GM10847 (cell line): ENCODE measurements at regions not wholly inside any gene's neighbourhood (a gene's known extent, or its start where the extent isn't known, plus 50 kb on each side); places are given as distances from the start of the nearest gene placed in this dataset.

ENCODE experiments used
- POLR2A ChIP-seq: IDR thresholded peaks from 2 replicates; pipeline ENCODE4 v1.6.1; 2011; ENCODE audit not compliant: insufficient read length; ENCODE audit errors: extremely low read depth

- TF ChIP-seq POLR2A, result no peak
Observed at GRCh38 chr10:30687698-30688213, 58.2 kb upstream of the LYZL2 start.

- TF ChIP-seq POLR2A, result no peak
Observed at GRCh38 chr10:30686708-30687107, 57.2 kb upstream of the LYZL2 start.

- no peak for TF ChIP-seq POLR2A
Observed at GRCh38 chr10:30683496-30683895, 53.9 kb upstream of the LYZL2 start.

GRCh38 chr10:30680908-30681307 lies 51.4 kb upstream of the LYZL2 start:
- no peak for TF ChIP-seq POLR2A
